Fibroblast of skin of back (primary cell): ENCODE measurements at regions not wholly inside any gene's neighbourhood (a gene's known extent, or its start where the extent isn't known, plus 50 kb on each side); places are given as distances from the start of the nearest gene placed in this dataset.

Experiments used
- DNase-seq: peaks from one replicate; pipeline ENCODE4 v3.0.0-alpha.2; 2013

- no peak for DNase-seq
These were observed 81.2 kb upstream of the ETV6 start for GRCh38 chr12:11568155-11568761.

- DNase-seq: peak; percentile 30
These were observed 80.6 kb upstream of the ETV6 start for GRCh38 chr12:11568762-11569478.

- no peak for DNase-seq
These were observed 79.8 kb upstream of the ETV6 start for GRCh38 chr12:11569716-11570115.

GRCh38 chr12:11573880-11574279 lies 75.6 kb upstream of the ETV6 start:
- no peak for DNase-seq

GRCh38 chr12:11576104-11576503 lies 73.4 kb upstream of the ETV6 start:
- peak; percentile 83 for DNase-seq

GRCh38 chr12:11577658-11578260 lies 71.7 kb upstream of the ETV6 start:
- peak; percentile 55 for DNase-seq

- no peak for DNase-seq
These were observed 70.9 kb upstream of the ETV6 start for GRCh38 chr12:11578461-11578993.

- peak; percentile 96 for DNase-seq
These were observed 69.2 kb upstream of the ETV6 start for GRCh38 chr12:11580125-11580751.

GRCh38 chr12:11581179-11581755 lies 68.2 kb upstream of the ETV6 start:
- peak; percentile 80 for DNase-seq

- no peak for DNase-seq
These were observed 65.1 kb upstream of the ETV6 start for GRCh38 chr12:11584221-11584855.

- DNase-seq: no peak
These were observed 57.0 kb upstream of the ETV6 start for GRCh38 chr12:11592484-11592883.

GRCh38 chr12:11593013-11593412 lies 56.5 kb upstream of the ETV6 start:
- DNase-seq: no peak

GRCh38 chr12:11595080-11595479 lies 54.4 kb upstream of the ETV6 start:
- DNase-seq: no peak

GRCh38 chr12:11596141-11596540 lies 53.3 kb upstream of the ETV6 start:
- DNase-seq: no peak

GRCh38 chr12:11598900-11599299 lies 50.6 kb upstream of the ETV6 start:
- no peak for DNase-seq
